NCI-H1417 treated with DMSO at 0.1 percent for 48 hours (cell line): ENCODE measurements at regions not wholly inside any gene's neighbourhood (a gene's known extent, or its start where the extent isn't known, plus 50 kb on each side); places are given as distances from the start of the nearest gene placed in this dataset.
"Not testable (repeated sequence)": the region's sequence is repeated elsewhere in the genome, so short reads cannot be mapped to it uniquely, and the experiment has no call there.

Experiments used
- DNase-seq: peaks from one replicate; lab custom pipeline; 2025; lab: John Stamatoyannopoulos, UW

DNA sequence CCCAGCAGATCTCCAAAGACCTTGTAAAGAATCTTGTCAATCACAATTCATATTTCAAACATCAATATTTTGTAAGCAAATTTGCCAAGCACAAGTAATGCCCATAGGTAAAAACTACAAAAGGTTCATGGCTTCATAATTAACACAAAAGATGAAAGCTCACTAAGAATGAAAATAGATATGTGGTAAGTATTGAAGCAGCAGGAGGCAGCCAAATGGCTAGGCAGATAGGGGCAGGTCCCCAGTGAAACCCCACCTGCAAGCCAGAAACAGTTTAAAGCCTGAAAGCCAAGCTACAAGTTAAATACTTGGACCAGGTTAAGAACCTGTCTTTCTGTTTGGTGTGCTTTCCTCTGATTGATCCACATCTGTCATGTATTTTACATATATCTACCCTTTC lies 942.6 kb upstream of the SPRY2 start:
- no peak for DNase-seq

DNA sequence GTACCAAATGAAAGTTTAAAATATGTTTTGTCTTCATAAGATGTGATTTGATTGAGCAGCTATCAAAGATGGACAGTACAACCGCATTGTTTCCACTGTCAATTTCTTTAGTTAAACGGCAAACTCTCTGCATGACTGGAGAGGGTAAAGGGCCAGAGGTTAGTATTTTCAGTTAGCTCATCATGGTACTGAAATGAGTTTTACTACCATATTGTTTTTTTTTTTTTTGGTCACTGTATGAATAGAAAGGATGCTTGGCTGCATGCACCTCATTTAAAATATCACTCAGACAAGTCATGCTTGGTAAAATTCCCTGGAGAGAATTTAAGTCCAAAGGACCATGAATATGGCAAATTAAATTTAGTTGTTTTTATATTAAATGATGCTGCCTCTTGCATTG lies 942.1 kb upstream of the SPRY2 start:
- DNase-seq: no peak

DNA sequence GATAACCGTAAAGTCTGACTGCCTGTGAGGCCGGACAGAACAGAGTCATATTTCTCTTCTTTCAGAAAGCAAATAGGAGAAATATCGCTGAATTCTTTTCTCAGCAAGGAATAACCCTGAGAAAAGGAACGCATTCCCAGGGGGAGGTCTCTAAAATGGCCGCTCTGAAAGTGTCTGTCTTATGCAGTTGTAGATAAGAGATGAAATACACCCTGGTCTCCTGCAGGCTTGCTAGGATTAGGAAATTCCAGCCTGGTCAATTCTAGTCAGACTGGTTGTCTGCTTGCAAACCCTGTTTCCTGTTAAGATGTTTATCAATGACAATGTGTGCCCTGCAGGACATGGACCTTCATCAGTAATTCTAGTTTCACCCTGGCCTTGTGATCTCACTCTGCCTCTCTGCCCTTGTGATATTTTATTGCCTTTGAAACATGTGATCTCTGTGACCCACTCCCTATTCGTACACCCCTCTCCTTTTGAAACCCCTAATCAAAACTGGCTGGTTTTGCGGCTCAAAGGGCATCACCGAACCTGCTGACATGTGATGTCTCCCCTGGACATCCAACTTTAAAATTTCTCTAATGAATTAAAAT lies 934.8 kb upstream of the SPRY2 start:
- DNase-seq: no peak

DNA sequence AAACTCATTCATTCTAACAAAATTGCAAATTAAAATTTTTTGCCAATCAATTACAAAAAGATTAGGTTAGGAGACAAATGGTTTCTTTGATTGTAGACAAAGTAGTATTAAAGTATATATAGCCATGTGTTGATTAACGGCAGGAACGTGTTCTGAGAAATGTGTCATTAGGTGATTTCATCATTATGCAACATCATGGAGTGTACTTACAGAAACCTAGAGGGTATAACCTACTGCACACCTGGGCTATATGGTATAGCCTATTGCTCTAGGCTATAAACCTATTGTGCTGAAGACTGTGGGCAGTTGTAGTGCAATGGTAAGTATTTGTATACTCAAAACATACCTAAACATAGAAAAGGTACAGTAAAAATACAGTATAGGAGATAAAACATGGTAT lies 906.8 kb upstream of the SPRY2 start:
- DNase-seq: no peak

DNA sequence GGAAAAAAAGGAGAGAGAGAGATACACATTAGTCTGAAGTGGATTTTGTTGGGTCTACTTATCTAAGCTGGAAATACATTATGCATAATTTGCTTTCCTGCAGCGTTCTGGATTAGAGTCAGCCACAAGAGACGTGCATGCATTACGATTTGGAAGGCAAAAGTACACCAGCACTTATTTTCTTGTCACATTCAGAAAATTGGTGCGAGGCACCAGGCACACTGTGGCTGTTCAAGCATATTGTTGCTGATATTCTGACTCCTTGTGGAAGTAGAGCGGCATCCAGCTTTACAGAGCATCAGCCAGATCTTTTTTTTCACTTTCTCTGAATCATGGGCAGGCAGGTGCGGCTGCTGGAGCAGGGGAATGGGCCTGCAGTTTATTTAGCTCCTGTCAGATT lies 905.6 kb upstream of the SPRY2 start:
- DNase-seq: no peak

DNA sequence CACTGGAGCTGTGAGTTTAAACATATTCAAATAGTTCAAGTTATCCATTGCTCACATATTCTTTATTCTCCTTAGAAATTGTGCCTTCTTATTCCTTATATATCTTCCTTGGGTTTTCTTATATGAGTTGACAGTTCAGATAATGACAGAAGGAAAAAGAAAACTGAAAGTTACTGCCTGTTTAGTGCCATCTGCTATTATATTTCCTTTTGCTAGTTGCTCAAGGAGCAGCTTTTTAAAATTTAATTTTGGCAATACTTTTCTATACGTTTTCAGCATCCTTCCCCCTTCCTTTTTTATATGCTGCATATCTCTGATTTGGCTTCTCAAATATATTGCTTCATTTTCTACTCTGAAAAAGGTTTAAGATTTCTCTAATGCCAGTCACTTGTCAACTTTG lies 903.1 kb upstream of the SPRY2 start:
- no peak for DNase-seq

DNA sequence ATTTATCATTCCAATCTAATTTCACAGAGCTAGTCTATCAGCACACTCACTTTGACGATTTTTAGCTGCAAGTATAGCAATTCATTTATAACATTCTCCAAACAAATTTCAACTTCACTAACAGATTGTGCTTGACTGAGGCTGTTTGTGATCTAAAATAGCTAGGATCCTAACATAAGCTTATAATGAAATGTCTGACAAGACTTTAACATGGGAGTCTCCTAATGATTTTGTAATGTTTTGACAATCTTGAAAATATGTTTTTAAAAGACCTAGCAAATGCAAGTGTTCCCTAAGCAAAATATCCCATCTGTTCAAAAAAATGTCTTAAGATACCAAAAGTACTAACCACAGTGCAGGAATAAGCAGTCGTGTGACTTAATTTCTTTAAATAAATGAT lies 889.5 kb upstream of the SPRY2 start:
- no peak for DNase-seq

DNA sequence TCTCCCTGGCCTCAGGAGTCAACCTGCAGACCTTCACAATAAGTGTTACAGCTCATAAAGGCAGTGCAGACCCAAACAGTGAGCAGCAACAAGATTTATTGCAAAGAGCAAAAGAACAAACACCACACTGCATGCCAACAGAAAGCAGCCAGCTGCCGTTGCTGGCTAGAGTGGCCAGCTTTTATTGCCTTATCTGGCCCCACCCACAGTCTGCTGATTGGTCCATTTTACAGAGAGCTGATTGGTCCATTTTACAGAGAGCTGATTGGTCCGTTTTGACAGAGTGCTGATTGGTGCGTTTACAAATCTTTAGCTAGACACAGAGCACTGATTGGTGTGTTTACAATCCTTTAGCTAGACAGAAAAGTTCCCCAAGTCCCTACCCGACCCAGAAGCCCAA lies 885.9 kb upstream of the SPRY2 start:
- not testable (repeated sequence) for DNase-seq

DNA sequence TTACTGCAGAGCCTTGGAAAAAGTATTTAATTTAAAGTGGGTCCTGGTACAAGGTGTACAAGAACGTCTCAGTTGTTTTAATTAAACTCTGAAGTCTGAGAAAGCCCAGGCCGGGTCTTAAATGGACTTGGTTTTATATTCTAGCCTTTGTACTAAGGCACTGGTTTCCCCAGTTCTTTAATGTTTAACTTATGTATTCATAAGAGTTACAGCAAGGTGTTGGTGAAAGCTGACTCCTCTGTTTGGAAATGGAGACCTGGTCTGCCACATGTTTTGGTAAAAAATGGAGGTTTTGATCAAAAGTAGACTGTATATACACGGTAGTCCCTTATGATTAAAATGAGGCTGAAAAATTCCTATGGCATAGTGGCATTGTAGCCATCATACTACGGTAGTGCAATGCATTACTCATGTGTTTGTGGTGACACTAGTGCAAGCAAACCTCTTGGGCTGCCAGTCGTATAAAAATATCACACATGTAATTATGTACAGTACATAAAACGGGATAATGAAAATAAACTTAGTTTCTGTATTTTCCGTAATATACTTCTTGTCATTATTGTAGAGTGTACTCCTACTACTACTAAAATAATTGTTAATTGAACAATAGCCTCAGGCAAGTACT lies 883.4 kb upstream of the SPRY2 start:
- DNase-seq: no peak

DNA sequence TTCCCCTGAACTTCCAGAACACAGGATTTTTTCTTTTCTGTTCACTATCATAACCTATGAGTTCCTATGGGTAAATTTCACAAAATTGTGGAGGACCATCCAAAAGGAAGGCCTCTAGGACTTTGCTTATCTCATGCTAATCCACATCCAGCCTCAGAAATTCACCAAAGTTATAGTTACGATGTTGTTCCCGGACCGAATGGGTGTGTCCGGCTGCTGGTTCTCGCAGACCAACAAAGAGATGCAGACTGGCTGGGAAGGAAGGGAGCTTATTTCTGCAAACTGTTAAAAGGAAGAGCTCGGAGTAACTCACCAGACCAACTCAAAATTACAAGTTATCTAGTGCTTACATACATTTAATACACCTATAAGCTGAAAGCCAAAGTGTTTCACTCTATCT lies 882.9 kb upstream of the SPRY2 start:
- no peak for DNase-seq

DNA sequence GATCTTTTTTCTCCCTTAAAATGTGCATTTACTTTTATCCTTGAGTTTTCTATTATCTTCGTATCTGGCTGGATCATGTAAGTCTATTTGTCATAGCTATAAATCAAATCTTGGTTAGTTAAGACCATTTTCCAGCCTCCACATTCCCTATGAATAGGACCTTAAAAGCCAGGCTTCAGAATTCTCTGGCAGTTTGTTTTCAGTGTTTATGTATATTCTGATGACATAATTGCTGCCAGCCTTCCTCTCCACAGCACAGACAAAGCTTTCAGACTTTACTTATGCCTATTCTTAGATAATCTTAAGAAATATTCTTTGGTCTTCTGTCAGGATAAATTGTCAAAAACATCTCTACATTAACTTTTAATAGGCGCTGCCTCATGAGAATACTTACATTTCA lies 870.8 kb upstream of the SPRY2 start:
- DNase-seq: no peak

DNA sequence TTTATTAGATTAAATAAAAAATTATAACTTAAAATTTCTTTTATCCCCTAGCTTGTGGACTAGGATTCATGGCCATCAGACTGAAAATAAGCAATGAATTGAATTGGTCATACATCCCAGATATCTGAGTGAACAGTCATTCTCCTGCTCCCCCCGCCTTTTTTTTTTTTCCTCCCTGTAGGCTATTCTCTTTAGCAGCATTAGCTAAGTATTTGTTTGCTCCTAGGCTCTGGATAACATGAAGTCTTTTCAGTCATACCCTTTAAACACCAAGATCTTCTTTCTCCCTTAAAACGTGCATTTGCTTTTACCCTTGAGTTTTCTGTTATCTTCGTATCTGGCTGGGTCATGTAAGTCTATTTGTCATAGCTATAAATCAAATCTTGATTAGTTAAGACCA lies 866.7 kb upstream of the SPRY2 start:
- DNase-seq: no peak

DNA sequence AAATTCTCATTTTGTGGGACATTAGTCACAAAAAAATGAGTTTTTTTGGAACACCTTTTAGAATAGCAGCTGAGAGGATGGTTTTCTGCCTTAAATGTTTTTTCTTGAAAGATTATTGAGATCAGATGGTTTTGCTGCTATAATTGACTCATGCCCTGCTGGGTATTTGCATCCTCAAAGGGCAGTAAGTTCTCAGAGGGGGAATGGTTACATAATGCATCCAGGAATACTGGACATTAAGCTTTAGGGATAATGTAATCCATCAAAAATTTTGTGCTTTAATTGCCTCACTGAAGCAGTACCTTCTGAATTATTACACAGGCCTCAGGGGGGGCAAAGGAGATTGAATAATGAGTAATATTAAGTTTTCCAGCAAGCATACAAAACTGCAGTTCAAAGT lies 866.3 kb upstream of the SPRY2 start:
- DNase-seq: no peak

DNA sequence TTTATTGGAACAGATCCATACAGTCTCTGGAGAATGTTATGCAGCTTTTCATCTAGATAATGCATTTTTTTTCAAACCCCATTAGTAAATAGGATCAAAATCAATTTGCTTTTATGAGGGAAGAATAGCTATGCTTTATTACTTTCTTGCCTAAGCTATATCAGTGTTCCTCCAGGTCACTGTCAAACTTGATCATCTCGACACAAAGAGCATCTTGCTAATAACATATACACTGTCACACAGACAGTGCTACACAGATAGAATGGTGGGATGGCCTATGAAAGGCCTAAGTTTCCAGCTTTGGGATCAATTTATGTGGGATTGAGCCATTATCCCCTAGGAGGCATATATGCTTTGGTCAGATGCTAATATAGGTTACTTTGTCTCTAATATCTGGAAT lies 862.9 kb upstream of the SPRY2 start:
- DNase-seq: no peak

DNA sequence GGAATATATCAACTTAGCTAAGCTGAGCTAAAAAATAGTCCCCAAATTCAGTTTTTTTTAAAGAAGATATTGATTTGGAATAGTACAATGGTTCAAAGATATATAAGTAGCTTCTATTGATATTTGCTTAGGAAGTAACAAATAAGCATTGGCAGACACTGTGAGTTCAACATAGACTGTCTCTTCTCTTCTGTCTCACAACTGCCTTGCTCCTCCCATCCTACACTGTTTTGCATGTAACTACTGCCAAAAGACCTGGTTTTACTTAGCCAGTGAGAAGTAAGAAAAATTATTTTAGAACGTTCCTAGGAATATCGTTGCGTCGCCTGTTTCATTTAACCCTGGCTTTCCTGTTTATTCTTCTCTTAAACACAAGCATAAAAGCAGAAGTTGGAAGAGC lies 859.0 kb upstream of the SPRY2 start:
- no peak for DNase-seq

DNA sequence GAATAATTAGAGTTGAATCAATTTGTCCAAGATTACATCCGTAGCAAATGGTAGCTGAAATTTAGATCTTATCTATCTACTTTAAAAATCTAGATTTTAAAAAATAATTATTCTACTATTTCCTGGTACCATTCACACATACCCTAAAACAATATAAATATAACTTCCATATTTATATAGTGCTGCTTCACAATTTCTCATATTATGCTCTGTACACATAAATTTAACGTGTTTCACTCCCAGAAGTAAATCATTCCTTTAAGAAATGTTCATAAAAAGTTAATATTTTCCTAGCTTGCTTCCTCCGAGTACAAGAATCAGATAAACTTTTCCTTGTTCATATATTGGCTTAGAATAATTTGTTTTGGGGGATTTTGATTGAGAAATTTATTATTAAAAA lies 857.0 kb upstream of the SPRY2 start:
- DNase-seq: no peak

DNA sequence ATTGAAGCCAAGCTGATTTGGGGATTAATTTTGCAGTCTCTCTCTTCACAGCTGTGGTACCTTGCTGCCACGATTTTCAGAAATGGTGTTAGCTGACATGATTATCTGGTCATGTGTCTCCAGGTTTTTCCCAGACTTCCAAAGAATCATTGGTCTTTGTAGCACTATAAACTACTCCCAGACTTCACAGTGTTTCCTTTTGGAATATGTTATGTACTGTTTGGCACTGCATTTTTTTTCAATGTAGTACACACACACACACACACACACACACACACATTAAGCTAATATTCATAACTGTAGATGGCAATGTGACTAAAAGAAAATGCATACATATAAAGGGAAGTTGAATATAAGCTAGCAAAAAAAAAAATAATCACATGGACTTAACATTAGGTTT lies 856.6 kb upstream of the SPRY2 start:
- DNase-seq: no peak

DNA sequence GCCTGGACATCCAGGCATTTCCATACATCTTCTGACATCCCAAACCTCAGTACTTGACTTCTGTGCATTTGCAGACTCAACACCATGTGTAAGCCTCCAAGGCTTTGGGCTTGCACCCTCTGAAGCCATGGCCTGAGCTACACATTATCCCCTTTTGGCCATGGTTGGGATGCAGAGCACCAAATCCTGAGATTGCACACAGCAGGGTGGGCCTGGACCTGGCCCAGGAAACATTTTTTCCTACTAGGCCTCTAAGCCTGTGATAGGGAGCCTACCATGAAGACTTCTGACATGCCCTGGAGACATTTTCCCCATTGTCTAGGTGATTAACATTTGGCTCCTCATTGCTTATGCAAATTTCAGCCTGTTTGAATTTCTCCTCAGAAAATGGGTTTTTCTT lies 853.4 kb upstream of the SPRY2 start:
- DNase-seq: no peak

DNA sequence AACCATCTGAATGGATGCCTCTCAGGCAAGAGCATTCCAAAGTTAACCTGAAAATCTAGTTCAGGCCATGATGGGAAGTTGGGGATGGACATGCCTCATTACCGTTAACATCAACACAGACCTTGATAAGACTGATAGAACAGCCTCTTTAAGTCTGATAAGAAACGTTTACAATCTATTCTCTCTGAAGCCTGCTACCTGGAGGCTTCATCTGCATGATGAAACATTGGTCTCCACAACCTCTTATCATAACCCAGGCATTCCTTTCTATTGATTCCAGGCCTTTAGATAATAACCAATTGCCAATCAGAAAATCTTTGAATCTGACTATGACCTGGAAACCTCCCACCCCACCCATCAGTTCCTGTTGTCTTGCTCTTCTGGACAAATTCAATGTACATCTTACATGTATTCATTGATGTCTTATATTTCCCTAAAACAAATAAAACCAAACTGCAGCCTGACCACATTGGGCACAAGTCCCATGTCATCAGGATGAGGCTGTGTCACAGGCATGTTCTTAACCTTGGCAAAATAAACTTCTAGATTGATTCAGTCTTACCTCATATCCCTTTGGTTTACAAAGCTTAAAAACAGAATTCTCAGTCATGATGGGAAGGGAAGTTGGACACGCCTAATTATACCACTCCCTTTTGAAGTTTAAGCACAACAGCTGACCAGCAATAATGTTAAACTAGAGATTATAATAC lies 843.8 kb upstream of the SPRY2 start:
- no peak for DNase-seq

DNA sequence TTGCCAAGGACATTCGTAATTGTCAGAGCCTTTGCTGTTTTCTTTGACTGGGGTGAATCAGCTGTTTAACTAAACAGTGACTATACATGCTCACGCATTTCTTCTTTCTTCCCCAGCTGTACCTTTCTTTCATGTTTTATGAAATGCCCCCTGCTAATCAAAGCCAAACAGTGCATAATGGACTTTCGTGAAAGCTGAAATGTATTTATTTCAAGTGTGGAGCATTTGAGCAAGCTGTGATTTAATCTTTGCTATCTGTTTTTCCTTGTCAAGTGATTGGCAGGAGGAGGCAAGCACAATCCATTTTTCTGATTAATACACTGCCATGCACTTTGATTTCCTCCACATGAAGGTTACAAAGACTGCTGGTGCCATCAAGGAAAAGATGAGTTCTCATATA lies 831.7 kb upstream of the SPRY2 start:
- no peak for DNase-seq

DNA sequence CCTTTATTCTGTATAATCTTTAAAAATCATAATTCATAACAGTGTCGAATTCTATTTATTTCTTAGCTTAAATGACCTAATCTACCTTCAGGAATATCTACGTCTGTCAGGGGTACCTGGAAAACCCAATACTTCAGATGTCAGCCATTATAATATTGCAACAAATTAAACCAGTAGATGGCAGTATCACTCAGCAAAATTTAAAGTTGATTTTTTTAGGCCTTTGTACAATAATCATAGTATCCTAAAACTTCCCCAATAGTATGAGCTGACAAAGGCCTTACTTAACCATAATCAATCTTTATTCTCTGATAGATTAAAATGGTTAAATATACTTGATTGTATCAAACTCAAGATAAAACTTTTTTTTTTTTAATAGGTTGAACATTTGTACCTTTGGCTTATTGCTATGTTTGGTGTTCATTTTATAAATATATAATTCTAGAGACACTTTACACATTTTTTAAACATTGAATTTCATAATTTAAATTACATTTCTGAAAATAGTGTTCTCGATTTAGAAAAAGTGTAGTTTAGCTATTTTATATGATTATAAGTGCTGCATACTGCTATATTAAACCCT lies 830.2 kb upstream of the SPRY2 start:
- no peak for DNase-seq

DNA sequence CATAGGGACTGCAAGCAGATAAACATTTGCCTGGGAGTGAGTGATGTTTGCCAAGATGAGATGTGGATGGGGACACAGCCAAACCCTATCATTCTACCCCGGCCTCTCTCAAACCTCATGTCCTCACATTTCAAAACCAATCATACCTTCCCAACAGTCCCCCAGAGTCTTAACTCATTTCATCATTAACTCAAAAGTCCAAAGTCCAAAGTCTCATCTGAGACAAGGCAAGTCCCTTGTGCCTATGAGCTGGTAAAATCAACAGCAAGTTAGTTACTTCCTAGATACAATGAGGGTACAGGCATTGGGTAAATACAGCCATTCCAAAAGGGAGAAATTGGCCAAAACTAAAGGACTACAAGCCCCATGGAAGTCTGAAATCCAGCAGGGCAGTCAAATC lies 822.9 kb upstream of the SPRY2 start:
- not testable (repeated sequence) for DNase-seq

DNA sequence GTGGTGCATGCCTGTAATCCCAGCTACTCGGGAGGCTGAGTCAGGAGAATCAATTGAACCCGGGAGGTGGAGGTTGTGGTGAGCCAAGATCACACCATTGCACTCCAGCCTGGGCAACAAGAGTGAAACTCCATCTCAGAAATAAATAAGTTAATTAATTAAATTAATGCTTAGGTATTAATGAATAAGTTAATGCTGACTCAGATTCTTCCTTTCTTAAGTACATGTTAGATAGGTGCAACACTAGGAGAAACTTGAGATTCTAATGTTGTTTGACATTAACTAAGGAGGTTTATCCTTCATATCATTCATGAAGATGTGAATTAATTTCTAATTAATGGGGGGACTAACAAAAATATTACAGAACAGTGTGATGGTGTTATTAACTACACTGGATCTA lies 812.6 kb upstream of the SPRY2 start:
- no peak for DNase-seq

DNA sequence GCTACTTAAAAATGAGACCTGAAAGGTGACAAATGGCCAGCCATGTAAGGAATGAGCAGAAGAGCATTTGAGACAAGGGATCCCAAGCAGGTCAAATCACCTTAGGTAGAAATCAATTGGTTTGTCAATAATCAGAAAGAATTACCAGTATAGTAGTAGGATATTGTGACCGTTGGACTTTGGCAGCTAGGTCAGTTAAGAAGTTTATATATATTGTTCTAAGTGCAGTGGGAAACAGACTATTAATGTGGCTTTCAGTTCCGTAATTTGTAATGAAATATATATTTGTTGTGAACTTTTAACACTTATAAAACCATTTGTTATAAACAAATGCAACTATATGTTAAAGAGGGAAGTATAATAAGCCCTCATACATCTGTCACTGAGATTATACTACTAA lies 807.9 kb upstream of the SPRY2 start:
- DNase-seq: no peak
